Ecto neural progenitor cell (in vitro differentiated cells): ENCODE measurements at regions not wholly inside any gene's neighbourhood (a gene's known extent, or its start where the extent isn't known, plus 50 kb on each side); places are given as distances from the start of the nearest gene placed in this dataset.
"Not testable (repeated sequence)": the region's sequence is repeated elsewhere in the genome, so short reads cannot be mapped to it uniquely, and the experiment has no call there.

Experiments
- DNase-seq: peaks from one replicate; pipeline ENCODE4 v3.0.0-alpha.2; 2018; ENCODE audit warnings: low spot score

GRCh38 chr10:106076496-106076895 lies 1088.0 kb downstream of the SORCS1 start:
- no peak for DNase-seq

DNA sequence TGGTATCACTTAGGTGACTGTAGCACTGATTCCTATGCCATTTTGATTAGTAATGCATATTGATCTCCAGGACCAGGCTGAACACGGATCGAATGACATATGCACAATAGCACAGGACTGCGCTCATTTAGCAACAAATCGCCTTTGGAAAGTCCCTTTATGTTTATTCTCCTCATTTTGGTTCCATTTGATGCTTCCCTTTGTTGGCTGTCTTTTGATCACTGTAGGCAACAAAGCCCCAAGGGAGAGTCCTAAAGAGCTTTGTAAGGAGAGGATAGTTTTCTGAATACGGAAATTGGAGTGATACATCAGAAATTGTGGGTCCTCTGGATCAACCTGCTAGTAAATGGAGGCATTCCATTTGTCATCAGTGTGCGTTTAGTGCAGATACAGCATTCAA lies 1111.4 kb downstream of the SORCS1 start:
- DNase-seq: no peak

- no peak for DNase-seq
Measured at GRCh38 chr10:106044503-106044902, 1120.0 kb downstream of the SORCS1 start.

GRCh38 chr10:106043863-106044262 lies 1120.6 kb downstream of the SORCS1 start:
- no peak for DNase-seq

DNA sequence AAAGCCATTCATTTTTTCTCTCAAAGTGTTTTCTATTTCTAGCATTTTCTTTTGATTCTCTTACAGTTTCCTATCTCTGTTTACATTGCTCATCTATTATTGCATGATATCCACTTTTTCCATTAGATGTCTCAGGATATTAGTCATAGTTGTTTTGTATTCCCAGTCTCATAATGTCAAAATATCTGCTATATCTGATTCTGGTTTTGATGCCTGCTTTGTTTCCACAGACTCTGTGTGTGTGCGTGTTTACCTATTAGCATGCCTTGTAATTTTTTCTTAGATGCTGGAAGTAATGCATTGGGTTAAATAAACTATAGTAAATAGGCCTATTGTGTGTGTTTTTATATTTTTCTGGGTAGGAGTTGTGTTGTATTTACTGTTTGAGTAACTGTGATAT lies 1126.3 kb downstream of the SORCS1 start:
- DNase-seq: no peak

DNA sequence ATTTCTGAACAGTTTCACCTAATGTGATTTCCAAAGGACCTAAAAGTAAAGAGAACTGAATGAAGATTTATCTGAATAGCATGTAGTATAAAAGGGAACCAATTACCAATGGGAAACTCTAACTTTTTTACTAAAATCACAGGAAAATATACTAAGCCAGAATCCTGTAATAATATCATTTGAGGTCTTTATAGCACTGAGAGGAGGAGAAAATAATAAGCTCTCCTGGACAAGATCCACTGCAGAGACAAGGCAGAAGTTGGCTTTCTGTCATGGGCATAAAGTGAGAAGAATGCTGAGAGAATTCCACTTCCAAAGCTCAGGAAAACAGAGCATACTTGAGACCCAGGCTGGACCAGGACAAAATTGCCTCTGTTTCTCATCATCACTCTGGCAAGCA lies 1131.4 kb downstream of the SORCS1 start:
- no peak for DNase-seq

GRCh38 chr10:106032450-106033002 lies 1132.0 kb downstream of the SORCS1 start:
- no peak for DNase-seq

- no peak for DNase-seq
Measured at GRCh38 chr10:106027240-106027639, 1137.3 kb downstream of the SORCS1 start.

- DNase-seq: no peak
Measured at GRCh38 chr10:106025208-106025811, 1139.2 kb downstream of the SORCS1 start.

- DNase-seq: no peak
Measured at GRCh38 chr10:106023329-106023728, 1141.2 kb downstream of the SORCS1 start.

DNA sequence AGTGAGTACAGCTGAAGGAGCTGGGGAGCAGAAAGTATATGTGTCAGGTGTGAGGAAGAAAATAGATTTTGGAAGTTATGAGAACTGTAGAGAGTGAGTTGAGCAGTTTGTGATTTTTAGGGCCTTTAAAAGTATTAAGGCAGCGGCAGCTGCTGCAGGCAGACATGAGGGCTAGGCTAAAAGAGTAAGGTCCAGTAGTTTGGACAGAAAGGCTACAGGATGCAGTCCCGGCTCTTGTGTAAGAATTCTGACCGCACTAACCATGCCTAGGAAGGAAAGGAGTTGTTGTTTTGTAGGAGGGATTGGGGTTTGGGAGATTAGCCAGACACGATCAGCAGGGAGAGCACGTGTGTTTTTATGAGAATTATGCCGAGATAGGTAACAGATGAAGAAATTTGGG lies 1144.9 kb downstream of the SORCS1 start:
- not testable (repeated sequence) for DNase-seq

DNA sequence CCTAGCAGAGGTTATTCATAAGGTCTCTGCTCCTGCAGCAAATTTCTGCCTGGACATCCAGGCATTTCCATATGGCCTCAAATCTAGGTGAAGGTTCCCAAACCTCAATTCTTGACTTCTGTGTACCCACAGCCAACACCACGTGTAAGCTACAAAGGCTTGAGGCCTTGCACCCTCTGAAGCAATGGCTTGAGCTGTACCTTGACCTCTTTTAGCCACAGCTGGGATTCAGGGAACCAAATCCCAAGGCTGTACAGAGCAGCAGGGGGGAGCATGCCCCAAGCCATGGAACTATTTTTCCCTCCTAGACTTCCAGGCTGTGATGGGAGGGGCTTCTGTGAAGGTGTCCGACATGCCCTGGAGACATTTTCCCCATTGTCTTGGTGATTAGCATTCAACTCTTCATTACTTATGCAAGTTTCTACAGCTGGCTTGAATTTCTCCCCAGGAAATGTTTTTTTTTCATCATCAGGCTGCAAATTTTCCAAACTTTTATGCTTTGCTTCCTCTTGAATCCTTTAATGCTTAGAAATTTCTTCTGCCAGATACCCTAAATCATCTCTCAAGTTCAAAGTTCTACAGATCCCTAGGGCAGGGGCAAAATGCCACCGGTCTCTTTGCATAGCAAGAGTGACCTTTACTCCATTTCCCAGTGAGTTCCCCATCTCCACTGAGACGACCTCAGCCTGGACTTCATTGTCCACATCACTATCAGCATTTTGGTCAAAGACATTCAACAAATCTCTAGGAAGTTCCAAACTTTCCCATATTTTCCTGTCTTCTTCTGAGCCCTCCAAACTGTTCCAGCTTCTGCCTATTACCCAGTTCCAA lies 1148.9 kb downstream of the SORCS1 start:
- not testable (repeated sequence) for DNase-seq

DNA sequence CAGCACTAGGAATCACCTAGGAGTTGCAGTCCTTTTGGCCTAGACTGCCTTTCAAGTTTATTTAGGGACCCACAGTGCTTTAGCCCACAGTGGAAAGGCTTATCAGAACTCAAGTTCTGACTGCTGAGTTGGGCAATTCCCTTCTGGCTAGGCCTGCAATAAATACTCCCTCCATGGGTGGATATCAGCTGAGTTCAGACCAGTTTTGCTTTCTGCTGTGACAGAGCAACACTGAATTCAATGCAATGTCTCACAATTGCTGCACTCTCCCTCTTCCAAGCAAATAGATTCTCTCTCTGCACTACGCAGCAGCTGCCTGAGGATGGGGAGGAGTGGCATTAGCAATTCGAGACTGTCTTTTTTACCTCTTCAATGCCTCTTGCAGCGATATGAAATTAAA lies 1153.3 kb downstream of the SORCS1 start:
- DNase-seq: no peak

- no peak for DNase-seq
Measured at GRCh38 chr10:106000721-106001120, 1163.8 kb downstream of the SORCS1 start.

DNA sequence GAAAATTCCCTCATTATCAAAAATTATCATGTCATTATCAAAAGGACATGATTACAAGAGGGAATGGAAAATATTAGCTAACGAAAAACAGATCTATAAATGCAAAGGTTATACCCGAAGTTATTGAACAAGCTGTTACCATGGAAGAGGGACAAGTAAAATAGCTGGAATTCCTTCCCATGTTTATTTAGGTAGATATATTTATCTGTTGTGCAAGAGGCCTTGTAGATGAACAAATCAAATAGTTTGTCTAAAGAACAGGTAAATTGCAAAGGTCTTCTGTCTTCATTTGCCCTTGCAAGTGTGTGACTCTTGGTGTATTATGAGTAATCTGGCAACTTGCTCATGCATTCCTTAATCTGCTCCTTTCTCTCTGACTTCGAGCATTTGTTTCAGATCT lies 1170.9 kb downstream of the SORCS1 start:
- no peak for DNase-seq

GRCh38 chr10:105992928-105993327 lies 1171.6 kb downstream of the SORCS1 start:
- no peak for DNase-seq

- DNase-seq: no peak
Measured at GRCh38 chr10:105990529-105990928, 1174.0 kb downstream of the SORCS1 start.

DNA sequence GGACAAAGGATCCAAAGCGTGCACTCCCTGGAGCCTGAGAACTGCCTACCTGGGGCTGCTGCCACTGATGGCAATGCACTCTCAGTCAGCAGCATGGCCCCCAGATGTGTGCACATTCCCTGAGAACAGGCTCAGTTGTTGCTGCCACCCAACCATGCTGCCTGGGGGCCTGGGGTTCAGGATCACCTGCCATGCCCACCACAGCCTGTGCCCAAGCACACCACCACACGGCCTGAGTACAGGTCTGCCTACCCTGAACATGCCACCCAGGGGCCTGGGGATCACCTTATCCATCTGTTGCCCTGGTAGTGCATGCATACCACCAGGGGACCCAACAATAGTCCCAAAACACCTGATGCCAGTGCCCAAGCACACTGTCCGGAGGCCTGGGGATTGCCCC lies 1174.5 kb downstream of the SORCS1 start:
- DNase-seq: no peak

DNA sequence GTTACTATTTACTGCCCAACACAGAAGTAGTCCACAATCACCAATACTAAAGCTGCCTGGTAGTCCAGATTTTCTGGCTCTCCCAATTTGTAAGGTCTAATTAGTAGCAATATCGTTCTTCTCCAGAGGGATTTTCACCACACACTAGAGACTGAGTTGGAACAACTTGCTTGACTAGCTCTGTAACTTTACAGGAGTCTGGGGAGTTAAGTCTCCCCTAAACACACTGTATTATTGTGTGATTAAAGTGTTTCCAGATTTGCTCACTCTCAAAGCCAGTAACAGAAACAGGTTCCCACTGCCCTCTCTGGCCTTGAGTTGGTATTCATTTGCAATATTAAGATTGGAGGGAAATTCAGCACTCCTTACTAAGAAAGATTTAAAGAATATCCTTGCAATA lies 1175.7 kb downstream of the SORCS1 start:
- no peak for DNase-seq

DNA sequence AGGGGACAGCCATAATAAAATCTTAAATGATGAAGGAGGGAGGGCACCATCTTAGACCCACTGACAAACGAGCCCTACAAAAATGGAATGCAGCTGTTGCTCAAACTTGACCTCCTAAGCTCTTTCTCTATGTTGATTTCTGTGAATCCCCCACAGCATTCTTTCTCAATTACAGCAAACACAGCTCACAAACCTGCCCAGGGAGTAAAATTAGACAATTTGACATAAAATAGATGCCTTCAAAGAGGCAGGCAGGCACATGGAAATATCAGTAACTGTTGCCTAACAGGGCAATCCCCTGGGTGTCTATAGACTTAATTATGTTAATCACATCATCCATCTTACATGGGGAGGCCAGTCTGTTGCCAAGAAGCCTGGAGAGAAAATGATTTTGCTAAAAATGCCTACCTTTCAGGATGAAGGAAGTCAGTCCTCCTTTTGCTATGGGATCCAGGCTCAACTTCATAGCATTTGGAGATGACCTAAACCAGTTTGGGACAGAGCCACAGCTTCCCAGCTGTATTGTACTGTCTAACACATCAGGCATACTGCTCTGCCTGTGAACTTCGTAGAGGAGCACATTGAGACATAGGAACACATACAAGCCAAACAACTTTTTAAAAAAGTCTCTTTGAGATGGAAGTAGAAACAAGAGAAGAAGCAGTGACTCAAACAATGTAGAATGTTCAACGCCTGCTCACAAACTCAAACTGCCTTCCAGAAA lies 1177.4 kb downstream of the SORCS1 start:
- no peak for DNase-seq

DNA sequence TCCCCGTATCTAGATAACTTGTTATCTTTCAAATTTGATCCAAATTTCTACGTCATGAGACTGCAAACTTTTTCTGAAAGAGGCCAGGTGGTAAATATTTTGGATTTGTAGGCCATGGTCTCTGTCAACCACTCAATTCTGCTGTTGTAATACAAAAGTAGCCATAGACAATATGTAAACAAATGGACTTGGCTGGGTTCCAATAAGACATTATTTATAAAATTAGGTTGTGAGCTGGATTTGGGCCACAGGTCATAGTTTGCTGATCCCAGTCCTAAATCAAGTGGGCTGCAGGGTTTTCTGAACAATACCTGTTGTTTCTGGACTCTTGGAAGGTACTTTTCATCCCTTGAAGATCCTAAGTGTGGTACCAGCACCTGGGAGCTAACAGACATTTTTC lies 1178.0 kb downstream of the SORCS1 start:
- no peak for DNase-seq

- DNase-seq: no peak
Measured at GRCh38 chr10:105982735-105983134, 1181.8 kb downstream of the SORCS1 start.

- DNase-seq: no peak
Measured at GRCh38 chr10:105981679-105982078, 1182.8 kb downstream of the SORCS1 start.
